ENCODE measurements at regions not wholly inside any gene's neighbourhood (a gene's known extent, or its start where the extent isn't known, plus 50 kb on each side); places are given as distances from the start of the nearest gene placed in this dataset.

DNA sequence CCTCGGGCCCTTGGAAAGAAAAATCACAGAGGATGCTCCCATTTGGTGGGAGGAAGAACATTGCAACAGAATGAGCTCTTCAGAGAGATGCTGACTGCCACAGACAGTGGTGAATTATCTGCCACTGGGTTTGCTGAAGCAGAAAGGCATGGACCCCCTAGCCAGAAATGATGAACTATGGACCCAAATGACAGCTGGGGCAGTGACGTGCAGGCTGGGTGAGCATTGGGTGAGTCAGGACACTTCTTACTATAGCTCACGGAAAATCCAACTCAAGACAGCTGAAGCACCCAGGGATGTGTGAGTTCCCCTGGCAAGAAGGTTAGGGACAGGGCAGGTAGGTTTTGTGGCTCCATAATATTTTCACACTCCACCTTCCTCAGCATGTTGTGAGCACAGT lies 993.2 kb downstream of the BCL11B start:
- no peak for DNase-seq
- ATAC-seq = peak in 1 of 3 donors; percentile 30
- TF ChIP-seq, protein P1, sequence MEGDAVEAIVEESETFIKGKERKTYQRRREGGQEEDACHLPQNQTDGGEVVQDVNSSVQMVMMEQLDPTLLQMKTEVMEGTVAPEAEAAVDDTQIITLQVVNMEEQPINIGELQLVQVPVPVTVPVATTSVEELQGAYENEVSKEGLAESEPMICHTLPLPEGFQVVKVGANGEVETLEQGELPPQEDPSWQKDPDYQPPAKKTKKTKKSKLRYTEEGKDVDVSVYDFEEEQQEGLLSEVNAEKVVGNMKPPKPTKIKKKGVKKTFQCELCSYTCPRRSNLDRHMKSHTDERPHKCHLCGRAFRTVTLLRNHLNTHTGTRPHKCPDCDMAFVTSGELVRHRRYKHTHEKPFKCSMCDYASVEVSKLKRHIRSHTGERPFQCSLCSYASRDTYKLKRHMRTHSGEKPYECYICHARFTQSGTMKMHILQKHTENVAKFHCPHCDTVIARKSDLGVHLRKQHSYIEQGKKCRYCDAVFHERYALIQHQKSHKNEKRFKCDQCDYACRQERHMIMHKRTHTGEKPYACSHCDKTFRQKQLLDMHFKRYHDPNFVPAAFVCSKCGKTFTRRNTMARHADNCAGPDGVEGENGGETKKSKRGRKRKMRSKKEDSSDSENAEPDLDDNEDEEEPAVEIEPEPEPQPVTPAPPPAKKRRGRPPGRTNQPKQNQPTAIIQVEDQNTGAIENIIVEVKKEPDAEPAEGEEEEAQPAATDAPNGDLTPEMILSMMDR (IDR thresholded peaks at IDR 0.05) = no peak
- intact Hi-C loops (cut with micrococcal nuclease) = no loop called here
- Mint-ChIP-seq H3K4me1 (peaks cover 0 to 4% of the 10 kb centered on the region in 2 donors), H3K27ac (no peak overlapping the region), H3K4me3 (no peak overlapping the region), H3K9me3 (peaks cover 0 to 4% of the 10 kb centered on the region in 2 donors), H3K36me3 (no peaks in the 10 kb centered on the region), H3K27me3 (ENCODE audit: low read depth in 2 of 2) (peaks cover 6 to 15% of the 10 kb centered on the region in 2 donors)
- no peaks in the 10 kb centered on the region for H3K9me3 ChIP-seq (ENCODE audit: control insufficient read depth, insufficient read depth, low read length)
- no peaks in the 10 kb centered on the region for H3K27me3 ChIP-seq (ENCODE audit: control insufficient read depth, insufficient read depth, low read length)
- WGBS (ENCODE audit: insufficient coverage) = 81% methylated on average over 3 of the region's 3 CpGs
- H3K27ac ChIP-seq (ENCODE audit: low read length) = no peak overlapping the region
- no peaks in the 10 kb centered on the region for H3K36me3 ChIP-seq (ENCODE audit: control insufficient read depth, insufficient read depth, low read length)
- no peaks in the 10 kb centered on the region for H3K4me1 ChIP-seq (ENCODE audit: control insufficient read depth, insufficient read depth, low read length)
- H3K4me3 ChIP-seq (ENCODE audit: low read length) = no peak overlapping the region

DNA sequence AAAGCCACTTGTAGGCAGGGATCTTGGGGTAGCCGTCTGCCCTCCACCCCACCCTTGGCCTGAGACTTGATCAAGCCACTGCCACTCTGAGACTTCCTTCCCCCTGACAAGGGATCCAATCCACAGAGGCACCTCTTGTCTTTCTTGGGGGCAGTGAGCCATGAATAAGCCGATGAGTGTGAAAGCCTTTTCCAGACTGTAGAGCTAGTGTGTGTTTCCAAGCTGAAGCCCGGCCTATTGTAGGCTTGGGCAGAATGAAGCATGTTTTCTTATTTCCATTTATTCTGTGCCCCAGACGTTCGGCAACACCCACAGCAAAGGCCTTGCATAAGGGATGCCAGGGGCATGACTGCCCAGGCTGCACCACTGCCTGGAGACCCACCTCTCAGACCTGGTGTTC lies 991.6 kb downstream of the BCL11B start:
- DNase-seq (no peak), ATAC-seq (no peak)
- TF ChIP-seq, protein P1 (IDR thresholded peaks at IDR 0.05) = no peak
- Mint-ChIP-seq H3K27me3 (ENCODE audit: low read depth in 2 of 2) (peaks cover 6 to 14% of the 10 kb centered on the region in 2 donors), H3K36me3 (no peaks in the 10 kb centered on the region), H3K4me1 (peaks cover 5 to 11% of the 10 kb centered on the region in 2 donors), H3K27ac (no peak overlapping the region), H3K9me3 (peaks cover 0 to 4% of the 10 kb centered on the region in 2 donors), H3K4me3 (no peak overlapping the region)
- H3K27me3 ChIP-seq (ENCODE audit: control insufficient read depth, insufficient read depth, low read length) = no peaks in the 10 kb centered on the region
- 80% methylated on average over 5 of the region's 5 CpGs for WGBS (ENCODE audit: insufficient coverage)
- H3K36me3 ChIP-seq (ENCODE audit: control insufficient read depth, insufficient read depth, low read length) = no peaks in the 10 kb centered on the region
- H3K9me3 ChIP-seq (ENCODE audit: control insufficient read depth, insufficient read depth, low read length) = no peaks in the 10 kb centered on the region
- no peak overlapping the region for H3K4me3 ChIP-seq (ENCODE audit: low read length)
- H3K4me1 ChIP-seq (ENCODE audit: control insufficient read depth, insufficient read depth, low read length) = no peaks in the 10 kb centered on the region
- H3K27ac ChIP-seq (ENCODE audit: low read length) = no peak overlapping the region
- intact Hi-C loops (cut with micrococcal nuclease) = no loop called here

DNA sequence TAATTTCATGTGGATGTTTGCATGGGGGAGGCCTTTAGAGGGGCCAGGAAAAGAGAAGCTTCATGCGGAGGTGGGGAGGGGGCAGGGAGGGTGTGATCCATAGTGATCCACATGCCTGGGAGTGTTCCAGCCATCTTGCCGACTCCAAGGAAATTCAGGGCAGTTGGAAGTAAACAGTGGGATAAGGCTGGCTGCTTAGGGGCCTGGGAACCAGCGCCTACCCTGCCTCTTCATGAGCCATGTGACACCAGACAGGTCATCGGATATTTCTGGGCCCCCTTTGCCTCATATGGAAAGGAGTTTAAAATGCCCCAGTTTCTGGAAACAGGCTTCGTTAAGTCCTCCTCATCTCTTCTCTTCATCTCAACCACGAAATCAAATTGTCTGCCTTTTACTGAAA lies 983.2 kb downstream of the BCL11B start:
- intact Hi-C loops (cut with micrococcal nuclease) = no loop called here
- peaks cover 5 to 7% of the 10 kb centered on the region in 2 donors for H3K4me1 Mint-ChIP-seq
- ATAC-seq (no peak), DNase-seq (no peak)
- Histone ChIP-seq H3K27me3 (ENCODE audit: control insufficient read depth, insufficient read depth, low read length) (no peaks in the 10 kb centered on the region), H3K4me3 (ENCODE audit: low read length) (no peak overlapping the region), H3K9me3 (ENCODE audit: control insufficient read depth, insufficient read depth, low read length) (no peaks in the 10 kb centered on the region), H3K36me3 (ENCODE audit: control insufficient read depth, insufficient read depth, low read length) (no peaks in the 10 kb centered on the region), H3K27ac (ENCODE audit: low read length) (no peak overlapping the region), H3K4me1 (ENCODE audit: control insufficient read depth, insufficient read depth, low read length) (no peaks in the 10 kb centered on the region)
- H3K9me3 Mint-ChIP-seq = no peaks in the 10 kb centered on the region
- H3K4me3 Mint-ChIP-seq = no peak overlapping the region
- H3K27ac Mint-ChIP-seq = no peak overlapping the region
- H3K27me3 Mint-ChIP-seq (ENCODE audit: low read depth in 2 of 2) = peaks cover 0 to 3% of the 10 kb centered on the region in 2 donors
- WGBS (ENCODE audit: insufficient coverage) = 89% methylated on average over 5 of the region's 6 CpGs
- H3K36me3 Mint-ChIP-seq = no peaks in the 10 kb centered on the region
- TF ChIP-seq, protein P1 (IDR thresholded peaks at IDR 0.05) = no peak

DNA sequence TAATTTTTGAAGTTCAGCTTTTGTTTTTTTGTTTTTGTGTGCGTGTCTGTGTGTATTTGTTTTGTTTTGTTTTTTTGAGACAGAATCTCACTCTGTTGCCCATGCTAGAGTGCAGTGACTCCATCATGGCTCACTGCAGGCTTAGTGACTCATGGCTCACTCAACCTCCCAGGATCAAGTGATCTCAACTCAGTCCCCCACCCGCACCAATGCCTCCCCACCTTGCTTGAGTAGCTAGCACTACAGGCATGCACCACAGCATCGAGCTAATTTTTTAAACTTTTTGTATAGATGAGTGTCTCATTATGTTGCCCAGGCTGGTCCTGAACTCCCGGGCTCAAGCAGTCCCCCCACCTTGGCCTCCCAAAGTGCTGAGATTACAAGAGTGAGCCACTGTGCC lies 981.4 kb downstream of the BCL11B start:
- no peak overlapping the region for H3K4me3 Mint-ChIP-seq
- no peak for ATAC-seq
- H3K4me3 ChIP-seq (ENCODE audit: low read length) = no peak overlapping the region
- no peaks in the 10 kb centered on the region for H3K27me3 ChIP-seq (ENCODE audit: control insufficient read depth, insufficient read depth, low read length)
- H3K27ac ChIP-seq (ENCODE audit: low read length) = no peak overlapping the region
- H3K36me3 Mint-ChIP-seq = no peaks in the 10 kb centered on the region
- H3K36me3 ChIP-seq (ENCODE audit: control insufficient read depth, insufficient read depth, low read length) = no peaks in the 10 kb centered on the region
- DNase-seq = no peak
- H3K27ac Mint-ChIP-seq = no peak overlapping the region
- WGBS (ENCODE audit: insufficient coverage) = 86% methylated on average over 4 of the region's 4 CpGs
- H3K4me1 Mint-ChIP-seq = no peaks in the 10 kb centered on the region
- no peaks in the 10 kb centered on the region for H3K4me1 ChIP-seq (ENCODE audit: control insufficient read depth, insufficient read depth, low read length)
- intact Hi-C loops (cut with micrococcal nuclease) = no loop called here
- H3K9me3 Mint-ChIP-seq = no peaks in the 10 kb centered on the region
- peaks cover 0 to 3% of the 10 kb centered on the region in 2 donors for H3K27me3 Mint-ChIP-seq (ENCODE audit: low read depth in 2 of 2)
- TF ChIP-seq, protein P1 (IDR thresholded peaks at IDR 0.05) = no peak
- H3K9me3 ChIP-seq (ENCODE audit: control insufficient read depth, insufficient read depth, low read length) = no peaks in the 10 kb centered on the region
